Activated naive CD8-positive, alpha-beta T cell (primary cell): ENCODE measurements at regions not wholly inside any gene's neighbourhood (a gene's known extent, or its start where the extent isn't known, plus 50 kb on each side); places are given as distances from the start of the nearest gene placed in this dataset.
"Not testable (repeated sequence)": the region's sequence is repeated elsewhere in the genome, so short reads cannot be mapped to it uniquely, and the experiment has no call there.

ENCODE experiments used
- H3K27ac Mint-ChIP-seq: one replicate; pipeline ENCODE4 v1.8.0; 2021; ENCODE audit warnings: mixed read lengths
- H3K27me3 Mint-ChIP-seq: one replicate; pipeline ENCODE4 v1.8.0; 2021; ENCODE audit warnings: mixed read lengths
- H3K36me3 Mint-ChIP-seq: one replicate; pipeline ENCODE4 v1.8.0; 2021; ENCODE audit warnings: mixed read lengths
- H3K4me1 Mint-ChIP-seq: one replicate; pipeline ENCODE4 v1.8.0; 2021; ENCODE audit warnings: low read depth, mixed read lengths
- H3K4me3 Mint-ChIP-seq: one replicate; pipeline ENCODE4 v1.8.0; 2021; ENCODE audit warnings: mild to moderate bottlenecking, mixed read lengths
- H3K9me3 Mint-ChIP-seq: one replicate; pipeline ENCODE4 v1.8.0; 2021; ENCODE audit warnings: low read depth, mixed read lengths

DNA sequence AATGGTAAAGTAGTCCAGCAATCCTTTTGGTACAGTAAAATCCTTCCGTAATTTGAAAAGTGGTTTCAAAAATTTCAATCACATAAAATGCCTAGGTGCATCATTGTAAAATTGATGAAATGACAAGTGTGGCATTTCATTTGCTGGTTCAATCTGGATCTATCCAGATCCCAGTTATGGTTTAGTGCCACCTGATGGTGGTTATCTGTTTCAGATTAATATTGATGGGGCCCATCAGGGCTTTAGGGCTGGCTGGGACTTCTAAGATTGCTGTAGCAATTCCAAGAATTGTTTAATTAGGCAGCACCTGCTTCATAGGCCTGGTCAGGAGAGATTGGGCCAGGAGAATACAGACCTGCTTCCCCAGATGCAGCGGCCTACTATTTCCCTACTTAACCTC, 55.5 kb upstream of the PIK3C3 start:
- H3K27ac Mint-ChIP-seq: no peak overlapping the region
- no peaks in the 10 kb centered on the region for H3K27me3 Mint-ChIP-seq
- H3K36me3 Mint-ChIP-seq: no peaks in the 10 kb centered on the region
- no peak overlapping the region for H3K4me3 Mint-ChIP-seq
- no peaks in the 10 kb centered on the region for H3K9me3 Mint-ChIP-seq
- no peaks in the 10 kb centered on the region for H3K4me1 Mint-ChIP-seq

DNA sequence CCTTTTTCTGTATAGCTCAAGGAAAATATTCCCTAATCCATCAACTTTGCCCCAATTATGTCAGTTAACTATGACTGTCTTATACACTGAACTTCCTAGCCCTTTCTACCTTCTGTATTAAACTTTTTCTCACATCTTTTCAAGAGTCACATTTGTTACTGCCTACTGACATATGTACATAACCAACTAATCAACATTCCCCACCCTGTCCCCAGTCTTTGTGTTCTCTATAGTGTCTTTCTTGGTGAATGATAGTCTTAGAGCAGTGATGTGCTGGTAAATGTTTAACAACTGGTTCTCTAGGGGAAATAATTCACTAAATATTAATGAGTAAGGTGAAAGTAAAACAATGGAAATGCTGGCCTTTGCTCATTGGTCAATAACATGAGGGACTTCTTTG, 61.6 kb upstream of the PIK3C3 start:
- Mint-ChIP-seq H3K36me3 (no peaks in the 10 kb centered on the region), H3K4me1 (no peaks in the 10 kb centered on the region), H3K27ac (no peak overlapping the region), H3K4me3 (no peak overlapping the region), H3K9me3 (no peaks in the 10 kb centered on the region), H3K27me3 (no peaks in the 10 kb centered on the region)

DNA sequence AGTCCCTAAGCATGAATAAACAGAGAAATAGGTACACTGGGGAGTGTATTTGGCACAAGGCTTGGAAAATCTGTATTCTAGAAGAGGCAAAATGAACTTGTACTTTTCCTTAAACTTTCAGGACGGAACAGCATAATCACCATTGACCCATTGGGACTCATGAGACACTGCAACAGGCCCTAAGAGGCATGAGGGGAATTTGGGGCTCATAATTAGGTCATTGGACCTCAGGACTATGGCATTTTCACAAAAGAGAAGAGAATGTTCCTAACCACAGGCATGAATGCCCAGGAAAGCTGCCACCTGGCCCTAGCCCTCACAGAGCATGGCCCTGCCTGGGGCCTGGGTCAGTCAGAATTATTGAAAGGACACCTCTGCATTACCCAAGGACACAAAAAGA, 67.9 kb upstream of the PIK3C3 start:
- H3K4me3 Mint-ChIP-seq: no peak overlapping the region
- H3K36me3 Mint-ChIP-seq: no peaks in the 10 kb centered on the region
- H3K9me3 Mint-ChIP-seq: no peaks in the 10 kb centered on the region
- no peak overlapping the region for H3K27ac Mint-ChIP-seq
- no peaks in the 10 kb centered on the region for H3K4me1 Mint-ChIP-seq
- H3K27me3 Mint-ChIP-seq: no peaks in the 10 kb centered on the region

DNA sequence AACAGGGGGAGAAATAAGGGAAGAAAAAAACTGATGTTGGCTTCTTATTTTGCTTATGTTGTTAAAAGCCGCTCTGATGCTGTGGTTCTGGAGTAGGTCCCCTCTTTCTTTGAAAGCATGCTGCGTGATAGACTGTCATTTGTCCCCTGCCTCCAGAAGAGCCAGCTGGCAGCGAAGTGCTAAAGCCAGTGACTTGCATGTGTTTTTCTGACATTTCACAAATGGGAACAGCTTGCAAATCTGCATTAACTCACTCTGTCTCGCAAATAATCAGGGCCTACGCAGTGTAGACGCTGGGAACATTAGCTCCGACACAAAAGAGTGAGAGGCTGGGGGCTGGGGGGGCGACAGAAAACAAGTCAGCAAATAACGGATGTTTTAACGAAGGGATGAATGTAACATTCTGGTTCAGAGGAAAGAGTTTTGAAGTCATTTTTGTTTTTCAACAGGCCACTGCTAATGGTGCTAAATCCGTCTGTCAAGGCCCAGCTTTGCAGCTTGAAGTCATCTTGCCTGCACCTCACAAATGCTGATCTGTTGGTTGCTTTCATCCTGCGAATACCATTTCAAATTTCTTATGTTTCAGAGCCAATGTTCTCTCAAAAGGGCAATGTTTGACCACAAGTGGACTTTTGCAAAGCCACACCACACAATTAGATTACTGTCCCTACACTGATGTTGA, 68.8 kb upstream of the PIK3C3 start:
- no peaks in the 10 kb centered on the region for H3K27me3 Mint-ChIP-seq
- H3K36me3 Mint-ChIP-seq: no peaks in the 10 kb centered on the region
- H3K4me1 Mint-ChIP-seq: no peaks in the 10 kb centered on the region
- H3K4me3 Mint-ChIP-seq: no peak overlapping the region
- no peaks in the 10 kb centered on the region for H3K9me3 Mint-ChIP-seq
- no peak overlapping the region for H3K27ac Mint-ChIP-seq

DNA sequence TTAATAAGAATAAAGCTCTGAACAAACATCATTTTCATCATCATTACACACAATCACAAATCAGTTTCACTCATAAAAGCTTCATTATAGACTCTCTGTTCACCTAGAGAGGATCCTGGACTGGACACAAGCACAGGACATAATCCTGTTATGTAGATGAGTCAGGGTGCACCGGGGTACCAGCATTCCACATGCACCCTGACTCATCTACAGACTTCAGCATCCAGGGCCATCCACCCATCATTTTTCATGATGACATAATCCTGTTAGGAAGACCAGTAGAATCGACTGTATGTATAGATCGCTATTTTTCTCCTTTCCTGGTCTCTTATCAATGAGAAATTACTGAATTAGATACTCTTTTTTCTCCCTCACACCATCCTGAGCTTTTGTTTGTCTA, 73.7 kb upstream of the PIK3C3 start:
- Mint-ChIP-seq H3K4me3 (no peak overlapping the region), H3K27me3 (peaks cover 2% of the 10 kb centered on the region), H3K9me3 (no peaks in the 10 kb centered on the region), H3K36me3 (no peaks in the 10 kb centered on the region), H3K4me1 (no peaks in the 10 kb centered on the region), H3K27ac (no peak overlapping the region)

DNA sequence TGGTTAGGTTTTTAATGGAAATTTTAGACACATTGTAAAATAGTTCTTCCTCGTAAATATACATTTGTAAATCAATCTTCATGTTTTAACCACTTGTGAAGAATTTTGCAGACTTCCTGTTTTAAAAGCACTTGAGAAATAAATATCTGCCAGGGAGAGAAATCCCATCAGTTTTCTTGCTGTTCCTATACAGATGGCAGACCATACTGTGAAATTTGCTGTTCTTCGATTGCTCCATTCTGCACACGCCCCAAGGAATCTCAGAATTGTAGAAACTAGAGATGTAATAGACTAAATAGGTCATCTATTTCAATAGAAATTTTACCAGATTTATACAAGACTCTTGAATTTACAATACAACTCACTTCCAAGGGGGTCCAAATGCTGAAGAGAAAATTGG, 75.8 kb upstream of the PIK3C3 start:
- H3K4me3 Mint-ChIP-seq: no peak overlapping the region
- H3K27me3 Mint-ChIP-seq: peaks cover 2% of the 10 kb centered on the region
- no peaks in the 10 kb centered on the region for H3K4me1 Mint-ChIP-seq
- H3K27ac Mint-ChIP-seq: no peak overlapping the region
- H3K36me3 Mint-ChIP-seq: no peaks in the 10 kb centered on the region
- no peaks in the 10 kb centered on the region for H3K9me3 Mint-ChIP-seq

DNA sequence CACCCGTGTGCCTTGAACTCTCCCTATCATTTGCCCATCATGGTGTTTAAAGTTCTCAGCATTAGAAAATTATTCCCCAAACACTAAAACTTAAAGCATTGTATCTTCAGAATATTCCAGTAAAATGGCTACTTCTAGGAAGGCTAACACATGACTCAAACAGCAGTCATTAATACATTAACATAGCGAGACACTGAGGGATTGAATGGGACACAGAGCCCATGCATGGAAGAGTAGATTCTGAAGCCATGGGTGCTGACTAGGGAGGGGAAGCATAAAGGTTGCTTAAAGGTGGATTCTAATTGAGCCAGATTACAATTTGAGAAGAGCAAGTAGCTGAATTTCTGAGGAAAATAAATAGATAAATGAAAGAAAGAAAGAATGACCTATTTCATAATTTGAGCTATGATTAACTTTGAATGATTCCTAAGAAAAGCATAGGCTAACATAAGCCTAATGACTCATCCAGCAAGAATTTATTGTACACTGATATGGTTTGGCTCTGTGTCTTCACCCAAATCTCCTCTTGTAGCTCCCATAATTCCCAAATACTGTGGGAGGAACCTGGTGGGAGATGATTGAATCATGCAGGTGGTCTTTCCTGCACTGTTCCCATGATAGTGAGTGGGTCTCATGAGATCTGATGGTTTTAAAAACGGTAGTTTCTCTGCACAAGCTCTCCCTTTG, 79.8 kb upstream of the PIK3C3 start:
- peaks cover 3% of the 10 kb centered on the region for H3K27me3 Mint-ChIP-seq
- H3K4me1 Mint-ChIP-seq: no peaks in the 10 kb centered on the region
- no peak overlapping the region for H3K27ac Mint-ChIP-seq
- H3K4me3 Mint-ChIP-seq: no peak overlapping the region
- H3K36me3 Mint-ChIP-seq: no peaks in the 10 kb centered on the region
- no peaks in the 10 kb centered on the region for H3K9me3 Mint-ChIP-seq

DNA sequence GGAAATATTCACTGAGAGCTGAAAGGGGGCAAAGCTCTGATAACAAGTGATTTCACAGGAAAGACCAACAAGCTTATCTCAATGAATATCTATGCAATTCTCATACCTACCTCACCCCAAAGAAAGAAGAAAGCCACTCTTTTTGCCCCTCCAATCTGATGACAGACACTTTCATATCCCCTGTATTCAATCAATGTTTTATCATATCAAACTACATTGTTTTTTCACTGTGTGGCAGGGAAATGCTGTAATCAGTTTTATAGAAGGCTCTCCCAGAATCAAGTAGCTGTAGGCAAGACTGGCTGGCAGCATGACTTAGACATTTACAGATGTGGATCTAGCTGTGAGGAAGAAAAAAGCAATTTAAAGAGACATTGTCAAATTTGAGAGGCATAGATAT, 81.3 kb upstream of the PIK3C3 start:
- no peak overlapping the region for H3K4me3 Mint-ChIP-seq
- H3K27ac Mint-ChIP-seq: no peak overlapping the region
- H3K4me1 Mint-ChIP-seq: no peaks in the 10 kb centered on the region
- H3K36me3 Mint-ChIP-seq: no peaks in the 10 kb centered on the region
- H3K27me3 Mint-ChIP-seq: peaks cover 3% of the 10 kb centered on the region
- H3K9me3 Mint-ChIP-seq: no peaks in the 10 kb centered on the region

DNA sequence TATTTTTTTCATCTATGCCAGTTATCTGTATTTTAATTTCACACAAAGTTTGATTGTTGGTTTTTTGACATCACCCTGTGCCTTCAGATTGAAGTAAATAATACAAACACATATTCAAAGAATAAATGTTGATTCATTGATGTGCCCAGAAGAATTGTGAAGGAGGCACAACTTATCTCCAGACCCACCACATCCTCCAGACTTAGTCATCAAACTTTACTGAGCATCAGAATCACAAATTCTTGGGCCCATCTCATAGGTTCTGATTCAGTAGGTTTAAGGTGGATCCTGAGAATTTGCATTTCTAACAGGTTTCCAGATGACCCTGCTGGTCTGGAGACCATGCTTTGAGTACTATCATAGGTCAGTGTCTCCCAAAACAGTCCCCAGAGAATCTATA, 82.8 kb upstream of the PIK3C3 start:
- Mint-ChIP-seq H3K9me3 (no peaks in the 10 kb centered on the region), H3K36me3 (no peaks in the 10 kb centered on the region), H3K4me1 (no peaks in the 10 kb centered on the region), H3K4me3 (no peak overlapping the region), H3K27ac (no peak overlapping the region), H3K27me3 (peaks cover 3% of the 10 kb centered on the region)

DNA sequence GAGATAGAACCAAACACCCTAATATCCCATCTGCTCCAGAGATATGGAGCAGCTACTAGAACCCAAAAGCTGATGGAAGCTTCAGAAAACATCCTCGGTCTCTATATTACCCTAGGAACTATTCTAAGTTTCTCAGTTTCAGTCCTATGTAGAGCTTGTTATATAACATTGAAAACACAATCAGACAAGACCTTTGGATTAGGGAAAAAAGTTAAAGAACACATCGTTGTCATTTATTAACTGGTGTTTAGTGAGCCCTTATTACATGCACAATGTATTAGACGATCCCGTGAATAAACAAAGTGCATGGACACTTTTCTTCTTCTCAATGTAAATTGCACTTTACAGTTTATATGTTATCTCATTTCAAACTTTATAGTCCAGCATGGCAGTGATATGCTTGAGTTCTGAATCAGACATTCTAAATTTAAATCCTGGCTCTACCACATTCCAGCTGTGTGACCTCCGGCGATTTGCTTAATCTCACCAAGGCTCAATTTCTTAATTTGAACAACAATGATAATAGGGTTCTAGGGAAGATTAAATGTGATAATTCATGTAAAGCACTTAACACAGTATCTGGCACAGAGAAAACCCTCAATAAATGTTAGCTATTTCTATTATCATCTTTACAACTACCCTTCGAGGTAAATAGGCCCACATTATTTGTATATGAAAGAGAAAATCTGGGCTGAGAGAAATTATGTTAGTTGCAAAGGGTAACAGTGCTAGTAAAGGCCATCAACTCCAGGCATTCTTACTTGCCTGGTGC, 83.6 kb upstream of the PIK3C3 start:
- no peak overlapping the region for H3K27ac Mint-ChIP-seq
- peaks cover 3% of the 10 kb centered on the region for H3K27me3 Mint-ChIP-seq
- no peaks in the 10 kb centered on the region for H3K36me3 Mint-ChIP-seq
- H3K4me1 Mint-ChIP-seq: no peaks in the 10 kb centered on the region
- H3K9me3 Mint-ChIP-seq: no peaks in the 10 kb centered on the region
- H3K4me3 Mint-ChIP-seq: no peak overlapping the region

DNA sequence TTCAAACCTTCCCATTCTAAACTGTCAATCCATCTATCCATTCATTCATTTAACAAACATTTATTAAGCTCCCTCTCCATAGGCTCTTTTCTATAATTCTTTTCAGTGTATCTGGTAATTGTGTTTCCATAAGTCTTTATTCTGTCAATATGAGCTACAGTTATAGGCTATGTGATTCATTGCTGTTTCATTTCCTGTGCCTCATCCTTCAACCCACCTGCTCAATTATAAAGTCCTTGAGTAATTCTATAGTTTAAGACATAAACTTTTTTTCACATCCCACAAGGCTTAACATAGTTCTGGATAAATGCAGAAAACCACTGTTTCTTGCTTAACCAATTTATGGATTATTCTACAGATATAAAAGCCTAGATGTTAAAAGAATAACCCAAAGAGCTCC, 84.2 kb upstream of the PIK3C3 start:
- Mint-ChIP-seq H3K9me3 (no peaks in the 10 kb centered on the region), H3K27ac (no peak overlapping the region), H3K27me3 (peaks cover 3% of the 10 kb centered on the region), H3K4me3 (no peak overlapping the region), H3K36me3 (no peaks in the 10 kb centered on the region), H3K4me1 (no peaks in the 10 kb centered on the region)

DNA sequence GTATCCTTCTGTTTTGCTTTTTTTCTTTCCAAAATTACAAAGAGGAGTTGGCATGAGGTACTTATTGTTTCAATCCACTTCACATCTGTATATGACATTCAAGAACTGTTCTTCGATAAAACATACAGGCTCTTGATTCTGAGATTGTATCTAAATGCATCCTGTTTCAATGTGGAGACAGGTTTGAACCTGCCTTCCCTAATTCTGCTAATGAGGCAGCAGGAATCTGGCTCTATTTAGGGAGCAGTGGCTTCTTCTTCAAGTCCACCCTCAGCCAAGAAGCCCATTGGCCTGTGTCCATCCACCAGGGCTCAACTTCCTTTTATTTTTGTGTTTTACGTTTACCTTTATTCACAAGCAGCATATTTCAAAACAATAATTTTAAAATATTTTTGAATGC, 84.8 kb upstream of the PIK3C3 start:
- Mint-ChIP-seq H3K36me3 (no peaks in the 10 kb centered on the region), H3K9me3 (no peaks in the 10 kb centered on the region), H3K27me3 (peaks cover 3% of the 10 kb centered on the region), H3K4me1 (no peaks in the 10 kb centered on the region), H3K4me3 (no peak overlapping the region), H3K27ac (no peak overlapping the region)

DNA sequence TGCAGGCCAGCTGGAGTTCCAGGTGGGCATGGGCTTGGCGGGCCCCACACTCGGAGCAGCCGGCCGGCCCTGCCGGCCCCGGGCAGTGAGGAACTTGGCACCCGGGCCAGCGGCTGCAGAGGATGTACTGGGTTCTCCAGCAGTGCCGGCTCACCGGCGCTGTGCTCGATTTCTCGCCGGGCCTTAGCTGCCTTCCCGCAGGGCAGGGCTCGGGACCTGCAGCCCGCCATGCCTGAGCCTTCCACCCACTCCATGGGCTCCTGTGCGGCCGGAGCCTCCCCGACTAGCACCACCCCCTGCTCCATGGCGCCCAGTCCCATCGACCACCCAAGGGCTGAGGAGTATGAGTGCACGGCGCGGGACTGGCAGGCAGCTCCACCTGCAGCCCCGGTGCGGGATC, 89.2 kb upstream of the PIK3C3 start:
- not testable (repeated sequence) for H3K4me3 Mint-ChIP-seq, H3K27me3 Mint-ChIP-seq, H3K36me3 Mint-ChIP-seq, H3K9me3 Mint-ChIP-seq, H3K27ac Mint-ChIP-seq, H3K4me1 Mint-ChIP-seq

DNA sequence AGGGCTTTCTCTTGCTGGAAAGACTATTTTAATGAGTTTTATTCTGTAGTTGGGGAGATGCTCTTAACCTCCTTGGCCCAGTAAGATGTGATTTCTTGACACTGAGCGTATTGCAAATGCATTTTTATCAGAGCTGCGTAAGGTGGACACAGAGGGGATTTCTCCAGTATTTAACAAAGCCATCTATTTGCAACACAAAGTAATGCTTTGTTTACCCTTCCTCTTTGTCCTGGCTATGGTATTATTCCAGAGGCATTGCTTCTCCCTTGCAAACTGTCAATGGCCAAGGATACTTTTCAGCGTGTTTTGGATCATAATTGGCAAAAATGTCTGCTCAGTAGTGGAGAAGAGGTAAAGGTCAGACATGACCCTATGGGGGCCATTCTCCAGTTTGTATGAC, 90.8 kb upstream of the PIK3C3 start:
- H3K36me3 Mint-ChIP-seq: no peaks in the 10 kb centered on the region
- no peaks in the 10 kb centered on the region for H3K9me3 Mint-ChIP-seq
- H3K27ac Mint-ChIP-seq: no peak overlapping the region
- no peak overlapping the region for H3K4me3 Mint-ChIP-seq
- H3K4me1 Mint-ChIP-seq: no peaks in the 10 kb centered on the region
- H3K27me3 Mint-ChIP-seq: peaks cover 3% of the 10 kb centered on the region

DNA sequence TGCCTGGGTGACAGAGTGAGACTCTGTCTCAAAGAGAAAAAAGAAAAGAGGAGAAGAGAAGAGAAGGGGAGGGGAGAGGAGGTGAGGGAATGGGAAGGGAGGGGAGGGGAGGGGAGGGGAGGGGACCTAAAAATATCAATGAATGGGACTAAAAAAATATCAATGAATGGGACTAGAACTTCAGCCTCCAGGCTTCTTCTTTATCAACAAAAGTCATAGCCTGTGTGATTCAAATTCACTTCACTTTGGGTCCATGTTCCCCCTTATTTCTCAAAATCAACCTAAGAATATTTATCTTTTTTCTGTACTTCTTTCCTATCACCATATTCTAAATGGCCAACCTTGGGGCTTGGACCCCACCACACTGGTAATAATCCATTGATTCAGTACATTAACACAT, 92.1 kb upstream of the PIK3C3 start:
- Mint-ChIP-seq H3K4me3 (no peak overlapping the region), H3K36me3 (no peaks in the 10 kb centered on the region), H3K27ac (no peak overlapping the region), H3K4me1 (no peaks in the 10 kb centered on the region), H3K9me3 (no peaks in the 10 kb centered on the region), H3K27me3 (peaks cover 3% of the 10 kb centered on the region)
